HG03342 (cell line): ENCODE measurements at regions not wholly inside any gene's neighbourhood (a gene's known extent, or its start where the extent isn't known, plus 50 kb on each side); places are given as distances from the start of the nearest gene placed in this dataset.

Source experiments
- ATAC-seq: cut with Tn5 transposase; IDR thresholded peaks from one replicate; pipeline ENCODE4 v1.9.1; 2021; ENCODE audit warnings: mild to moderate bottlenecking, moderate library complexity; ENCODE audit not compliant: unreplicated experiment

GRCh38 chr21:38986806-38987632 lies 181.3 kb downstream of the ETS2 start:
- ATAC-seq, result no peak

- no peak for ATAC-seq
These were observed 180.7 kb downstream of the ETS2 start for GRCh38 chr21:38986406-38986805.

GRCh38 chr21:38985568-38986378 lies 180.0 kb downstream of the ETS2 start:
- ATAC-seq, result no peak

- ATAC-seq, result no peak
These were observed 179.3 kb downstream of the ETS2 start for GRCh38 chr21:38984982-38985567.

- no peak for ATAC-seq
These were observed 178.8 kb downstream of the ETS2 start for GRCh38 chr21:38984568-38984967.

GRCh38 chr21:38983560-38983959 lies 177.8 kb downstream of the ETS2 start:
- no peak for ATAC-seq

- ATAC-seq, result no peak
These were observed 177.1 kb downstream of the ETS2 start for GRCh38 chr21:38982804-38983203.

GRCh38 chr21:38982096-38982495 lies 176.4 kb downstream of the ETS2 start:
- no peak for ATAC-seq

- ATAC-seq, result no peak
These were observed 174.9 kb downstream of the ETS2 start for GRCh38 chr21:38980416-38981313.

- no peak for ATAC-seq
These were observed 173.8 kb downstream of the ETS2 start for GRCh38 chr21:38979271-38980121.

- no peak for ATAC-seq
These were observed 171.2 kb downstream of the ETS2 start for GRCh38 chr21:38976900-38977299.

GRCh38 chr21:38973552-38973951 lies 167.8 kb downstream of the ETS2 start:
- ATAC-seq, result no peak

- ATAC-seq, result no peak
These were observed 166.3 kb downstream of the ETS2 start for GRCh38 chr21:38972078-38972477.

GRCh38 chr21:38970765-38971164 lies 165.0 kb downstream of the ETS2 start:
- ATAC-seq, result no peak

GRCh38 chr21:38968887-38969543 lies 163.3 kb downstream of the ETS2 start:
- no peak for ATAC-seq

GRCh38 chr21:38965910-38966504 lies 160.3 kb downstream of the ETS2 start:
- no peak for ATAC-seq

- ATAC-seq, result no peak
These were observed 159.5 kb downstream of the ETS2 start for GRCh38 chr21:38965241-38965640.

- ATAC-seq, result no peak
These were observed 157.3 kb downstream of the ETS2 start for GRCh38 chr21:38963006-38963405.

GRCh38 chr21:38960251-38960650 lies 154.5 kb downstream of the ETS2 start:
- no peak for ATAC-seq
